ENCODE measurements at regions not wholly inside any gene's neighbourhood (a gene's known extent, or its start where the extent isn't known, plus 50 kb on each side); places are given as distances from the start of the nearest gene placed in this dataset.

DNA sequence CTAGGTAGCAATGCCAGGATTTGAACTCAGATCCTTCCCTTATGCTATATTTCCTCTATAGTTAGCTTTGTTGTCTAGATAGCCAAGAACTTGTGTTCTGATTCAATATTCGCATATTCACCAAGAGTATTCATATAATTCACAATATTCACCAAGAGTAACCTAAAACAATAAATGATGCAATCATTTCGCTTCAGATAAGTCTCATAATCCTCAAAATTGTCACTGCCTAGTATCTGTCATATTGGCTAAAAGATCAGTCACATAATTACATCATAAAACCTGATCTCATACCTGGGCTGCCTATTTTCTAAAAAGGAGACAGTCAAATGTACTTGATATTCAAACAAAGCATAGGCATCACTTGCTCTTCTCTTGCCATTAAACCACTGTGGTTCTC lies 199.7 kb upstream of the CPEB2 start:
- H3K9me3 ChIP-seq (ENCODE audit: low read length), result no peaks in the 10 kb centered on the region
- POLR2A ChIA-PET, result no interaction called here

DNA sequence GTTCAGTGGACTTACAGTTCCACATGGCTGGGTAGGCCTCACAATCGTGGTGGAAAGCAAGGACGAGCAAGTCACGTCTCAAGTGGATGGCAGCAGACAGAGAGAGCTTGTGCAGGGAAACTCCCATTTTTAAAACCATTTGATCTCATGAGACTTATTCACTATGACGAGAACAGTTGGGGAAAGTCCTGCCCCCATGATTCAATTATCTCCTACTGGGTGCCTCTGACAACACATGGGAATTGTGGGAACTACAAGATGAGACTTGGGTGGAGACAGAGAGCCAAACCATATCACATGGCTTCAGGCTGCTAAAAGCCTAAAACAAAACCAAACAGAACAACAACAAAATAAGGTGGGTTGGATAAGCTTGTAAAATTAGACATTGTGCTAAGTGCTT lies 194.4 kb upstream of the CPEB2 start:
- H3K27me3 ChIP-seq (ENCODE audit: insufficient read depth, low read length, poor library complexity, severe bottlenecking), result no peaks in the 10 kb centered on the region
- H3K27ac Mint-ChIP-seq, result peak overlapping the region in 1 of 8 donors; percentile 0
- no peaks in the 10 kb centered on the region for H3K4me1 Mint-ChIP-seq
- DNase-seq, result no peak
- H3K4me3 Mint-ChIP-seq, result no peak overlapping the region
- no peak overlapping the region for H3K27ac ChIP-seq (ENCODE audit: low read depth, low read length)
- H3K4me3 ChIP-seq (ENCODE audit: low read length), result no peak overlapping the region
- no peaks in the 10 kb centered on the region for H3K4me1 ChIP-seq (ENCODE audit: insufficient read depth, low read length)
- H3K36me3 Mint-ChIP-seq, result peaks cover 0 to 4% (median 0%) of the 10 kb centered on the region in 3 donors
- no peaks in the 10 kb centered on the region for H3K36me3 ChIP-seq (ENCODE audit: insufficient read depth, low read length)
- POLR2A ChIA-PET, result no interaction called here
- CTCF ChIA-PET, result interaction anchor here (0.8 kb wide), 1 partner anchor 15 kb away, joined by 3 read pairs; no protein-coding TSS in a partner anchor
- peaks cover 0 to 3% (median 0%) of the 10 kb centered on the region in 5 donors for H3K9me3 Mint-ChIP-seq
- peaks cover 1 to 8% of the 10 kb centered on the region in 2 donors for H3K27me3 Mint-ChIP-seq
- no peaks in the 10 kb centered on the region for H3K9me3 ChIP-seq (ENCODE audit: low read length)

More for the DNA sequence above, 199.7 kb upstream of the CPEB2 start:
- peaks cover 0 to 21% (median 7%) of the 10 kb centered on the region in 5 donors for H3K9me3 Mint-ChIP-seq
- no peaks in the 10 kb centered on the region for H3K36me3 ChIP-seq (ENCODE audit: insufficient read depth, low read length)
- H3K4me3 Mint-ChIP-seq, result no peak overlapping the region
- DNase-seq, result no peak
- H3K4me3 ChIP-seq (ENCODE audit: low read length), result no peak overlapping the region
- peaks cover 0 to 19% (median 0%) of the 10 kb centered on the region in 3 donors for H3K36me3 Mint-ChIP-seq
- H3K4me1 ChIP-seq (ENCODE audit: insufficient read depth, low read length), result no peaks in the 10 kb centered on the region
- H3K27me3 Mint-ChIP-seq, result peaks cover 3% of the 10 kb centered on the region in 2 donors
- no peaks in the 10 kb centered on the region for H3K4me1 Mint-ChIP-seq
- H3K27ac Mint-ChIP-seq, result no peak overlapping the region
- no peaks in the 10 kb centered on the region for H3K27me3 ChIP-seq (ENCODE audit: insufficient read depth, low read length, poor library complexity, severe bottlenecking)
- CTCF ChIA-PET, result no interaction called here
- H3K27ac ChIP-seq (ENCODE audit: low read depth, low read length), result no peak overlapping the region

DNA sequence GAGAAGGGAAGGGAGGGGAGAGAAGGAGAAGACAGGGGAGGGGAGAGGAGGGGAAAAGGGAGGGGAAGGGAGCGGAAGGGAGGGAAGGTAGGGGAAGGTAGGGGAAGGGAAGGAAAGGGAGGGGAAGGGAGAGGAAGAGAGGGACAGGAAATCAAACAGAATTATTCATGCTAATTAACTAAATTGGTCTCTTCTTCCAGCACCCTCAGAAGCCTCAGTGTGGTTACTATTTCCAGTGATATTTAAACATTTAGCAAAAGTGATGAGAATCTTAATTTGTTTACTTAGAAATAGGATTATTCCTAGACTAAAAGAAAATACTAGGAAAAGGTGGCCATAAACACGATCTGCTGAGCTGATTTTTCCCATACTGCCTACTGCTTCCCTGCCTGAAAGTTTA lies 193.1 kb upstream of the CPEB2 start:
- Mint-ChIP-seq H3K4me1 (no peaks in the 10 kb centered on the region), H3K36me3 (peaks cover 0 to 4% (median 0%) of the 10 kb centered on the region in 3 donors), H3K27ac (no peak overlapping the region), H3K27me3 (peaks cover 1 to 8% of the 10 kb centered on the region in 2 donors), H3K9me3 (peaks cover 0 to 3% (median 0%) of the 10 kb centered on the region in 5 donors), H3K4me3 (no peak overlapping the region)
- H3K27me3 ChIP-seq (ENCODE audit: insufficient read depth, low read length, poor library complexity, severe bottlenecking), result no peaks in the 10 kb centered on the region
- no peaks in the 10 kb centered on the region for H3K36me3 ChIP-seq (ENCODE audit: insufficient read depth, low read length)
- no peak for DNase-seq
- no peaks in the 10 kb centered on the region for H3K4me1 ChIP-seq (ENCODE audit: insufficient read depth, low read length)
- ChIA-PET CTCF (no interaction called here), POLR2A (no interaction called here)
- H3K4me3 ChIP-seq (ENCODE audit: low read length), result no peak overlapping the region
- H3K9me3 ChIP-seq (ENCODE audit: low read length), result no peaks in the 10 kb centered on the region
- no peak overlapping the region for H3K27ac ChIP-seq (ENCODE audit: low read depth, low read length)

DNA sequence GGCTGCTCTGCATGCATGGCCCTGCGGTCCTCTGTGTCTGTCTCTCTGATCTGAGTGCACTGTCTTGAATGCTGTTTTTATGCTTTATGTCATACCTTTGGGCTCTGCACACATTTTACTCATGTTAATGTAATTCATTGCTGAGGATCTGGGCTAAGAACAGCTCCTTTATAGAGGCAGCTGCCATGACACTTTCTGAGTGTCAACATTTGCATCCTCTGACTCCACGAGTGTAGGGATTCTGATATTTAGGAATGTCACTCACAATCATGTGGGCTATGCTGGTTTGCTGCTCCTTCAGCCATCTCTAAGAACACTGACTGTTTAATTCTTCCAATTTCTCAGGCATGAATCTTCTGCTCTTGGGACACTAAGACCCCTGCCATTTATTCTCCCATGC lies 192.2 kb upstream of the CPEB2 start:
- H3K4me1 Mint-ChIP-seq, result no peaks in the 10 kb centered on the region
- H3K27ac ChIP-seq (ENCODE audit: low read depth, low read length), result no peak overlapping the region
- POLR2A ChIA-PET, result no interaction called here
- H3K4me3 Mint-ChIP-seq, result no peak overlapping the region
- no peak overlapping the region for H3K4me3 ChIP-seq (ENCODE audit: low read length)
- peaks cover 1 to 8% of the 10 kb centered on the region in 2 donors for H3K27me3 Mint-ChIP-seq
- H3K4me1 ChIP-seq (ENCODE audit: insufficient read depth, low read length), result no peaks in the 10 kb centered on the region
- H3K27ac Mint-ChIP-seq, result no peak overlapping the region
- H3K36me3 Mint-ChIP-seq, result peaks cover 0 to 4% (median 0%) of the 10 kb centered on the region in 3 donors
- CTCF ChIA-PET, result no interaction called here
- peaks cover 0 to 3% (median 0%) of the 10 kb centered on the region in 5 donors for H3K9me3 Mint-ChIP-seq
- no peaks in the 10 kb centered on the region for H3K27me3 ChIP-seq (ENCODE audit: insufficient read depth, low read length, poor library complexity, severe bottlenecking)
- H3K36me3 ChIP-seq (ENCODE audit: insufficient read depth, low read length), result no peaks in the 10 kb centered on the region
- no peaks in the 10 kb centered on the region for H3K9me3 ChIP-seq (ENCODE audit: low read length)
- no peak for DNase-seq

DNA sequence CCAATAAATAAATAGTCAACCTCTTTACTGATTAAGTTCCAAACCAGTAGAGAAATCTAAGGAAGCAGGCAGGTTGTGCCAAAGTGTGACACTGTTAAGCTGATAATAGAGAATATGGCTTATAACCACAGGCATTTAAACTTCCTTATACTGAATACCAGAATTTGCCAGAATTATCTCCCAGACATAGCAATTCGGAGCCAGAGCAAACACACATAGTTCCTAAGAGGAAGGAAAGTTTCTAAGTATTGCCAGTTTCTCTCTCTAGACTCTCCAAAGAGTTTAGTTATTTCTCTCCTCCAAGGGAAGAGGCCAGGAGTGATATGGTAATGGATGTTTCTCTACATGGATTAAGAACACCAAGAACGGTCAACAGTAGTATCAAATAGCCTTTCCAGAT lies 191.7 kb upstream of the CPEB2 start:
- H3K9me3 ChIP-seq (ENCODE audit: low read length), result no peaks in the 10 kb centered on the region
- peaks cover 0 to 3% (median 0%) of the 10 kb centered on the region in 5 donors for H3K9me3 Mint-ChIP-seq
- H3K27ac Mint-ChIP-seq, result no peak overlapping the region
- no peak overlapping the region for H3K27ac ChIP-seq (ENCODE audit: low read depth, low read length)
- ChIA-PET POLR2A (no interaction called here), CTCF (no interaction called here)
- H3K4me3 Mint-ChIP-seq, result no peak overlapping the region
- H3K27me3 ChIP-seq (ENCODE audit: insufficient read depth, low read length, poor library complexity, severe bottlenecking), result no peaks in the 10 kb centered on the region
- no peaks in the 10 kb centered on the region for H3K4me1 ChIP-seq (ENCODE audit: insufficient read depth, low read length)
- no peak overlapping the region for H3K4me3 ChIP-seq (ENCODE audit: low read length)
- DNase-seq, result no peak
- H3K36me3 ChIP-seq (ENCODE audit: insufficient read depth, low read length), result no peaks in the 10 kb centered on the region
- H3K27me3 Mint-ChIP-seq, result peaks cover 0 to 8% of the 10 kb centered on the region in 2 donors
- no peaks in the 10 kb centered on the region for H3K4me1 Mint-ChIP-seq
- H3K36me3 Mint-ChIP-seq, result peaks cover 0 to 4% (median 0%) of the 10 kb centered on the region in 3 donors

DNA sequence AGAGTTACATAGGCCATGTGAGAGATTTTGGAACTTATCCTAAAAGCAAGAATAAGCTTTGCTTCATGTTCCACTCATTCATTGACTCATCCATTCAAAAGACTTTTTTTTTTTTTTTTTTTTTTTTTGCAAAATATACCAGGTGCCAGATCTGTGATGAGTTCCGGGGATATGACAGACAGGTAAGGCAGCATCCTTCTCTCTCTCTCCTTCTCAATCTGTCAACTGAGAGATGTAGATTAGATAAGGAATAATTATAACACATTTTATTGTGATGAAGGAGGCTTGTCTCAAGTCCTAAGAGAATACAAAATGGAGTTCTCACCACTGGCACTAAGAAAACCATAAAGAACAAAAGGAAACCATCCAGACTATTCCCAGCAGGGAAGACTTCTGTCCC lies 190.2 kb upstream of the CPEB2 start:
- CTCF ChIA-PET, result no interaction called here
- H3K27ac Mint-ChIP-seq, result no peak overlapping the region
- POLR2A ChIA-PET, result no interaction called here
- no peak for DNase-seq
- no peaks in the 10 kb centered on the region for H3K27me3 ChIP-seq (ENCODE audit: insufficient read depth, low read length, poor library complexity, severe bottlenecking)
- peaks cover 0 to 3% (median 0%) of the 10 kb centered on the region in 5 donors for H3K9me3 Mint-ChIP-seq
- no peaks in the 10 kb centered on the region for H3K36me3 ChIP-seq (ENCODE audit: insufficient read depth, low read length)
- no peaks in the 10 kb centered on the region for H3K4me1 ChIP-seq (ENCODE audit: insufficient read depth, low read length)
- peaks cover 0 to 8% of the 10 kb centered on the region in 2 donors for H3K27me3 Mint-ChIP-seq
- no peak overlapping the region for H3K4me3 Mint-ChIP-seq
- no peak overlapping the region for H3K27ac ChIP-seq (ENCODE audit: low read depth, low read length)
- no peak overlapping the region for H3K4me3 ChIP-seq (ENCODE audit: low read length)
- no peaks in the 10 kb centered on the region for H3K9me3 ChIP-seq (ENCODE audit: low read length)
- H3K4me1 Mint-ChIP-seq, result no peaks in the 10 kb centered on the region
- H3K36me3 Mint-ChIP-seq, result peaks cover 0 to under 1% (median 0%) of the 10 kb centered on the region in 3 donors

DNA sequence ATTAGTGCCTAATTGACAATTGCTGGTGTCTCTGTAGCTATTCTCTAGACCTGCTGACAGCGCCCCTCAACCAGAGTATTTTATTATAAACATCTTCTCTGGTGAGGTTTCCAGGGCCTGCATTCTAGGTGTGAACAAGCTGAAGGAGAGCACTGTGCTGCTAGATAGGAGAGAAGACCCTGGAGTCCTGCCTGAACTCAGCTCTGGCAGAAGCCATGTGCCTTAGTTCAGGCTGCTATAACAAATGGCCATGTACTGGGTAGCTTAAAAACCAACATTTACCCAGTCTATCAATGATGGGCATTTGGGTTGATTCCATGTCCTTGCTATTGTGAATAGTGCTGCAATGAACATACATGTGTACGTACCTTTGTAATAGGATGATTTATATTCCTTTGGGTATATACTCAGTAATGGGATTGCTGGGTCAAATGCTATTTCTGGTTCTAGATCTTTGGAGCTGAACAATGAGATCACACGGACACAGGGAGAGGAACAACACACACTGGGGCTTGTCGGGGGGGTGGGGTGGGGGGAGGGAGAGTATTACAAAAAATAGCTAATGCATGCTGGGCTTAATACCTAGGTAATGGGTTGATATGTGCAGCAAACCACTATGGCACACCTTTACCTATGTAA lies 185.5 kb upstream of the CPEB2 start:
- DNase-seq, result no peak
- H3K4me3 ChIP-seq (ENCODE audit: low read length), result no peak overlapping the region
- Mint-ChIP-seq H3K27ac (no peak overlapping the region), H3K27me3 (no peaks in the 10 kb centered on the region), H3K4me3 (no peak overlapping the region), H3K9me3 (no peaks in the 10 kb centered on the region), H3K36me3 (no peaks in the 10 kb centered on the region), H3K4me1 (no peaks in the 10 kb centered on the region)
- H3K9me3 ChIP-seq (ENCODE audit: low read length), result no peaks in the 10 kb centered on the region
- no peaks in the 10 kb centered on the region for H3K27me3 ChIP-seq (ENCODE audit: insufficient read depth, low read length, poor library complexity, severe bottlenecking)
- no peaks in the 10 kb centered on the region for H3K36me3 ChIP-seq (ENCODE audit: insufficient read depth, low read length)
- no peaks in the 10 kb centered on the region for H3K4me1 ChIP-seq (ENCODE audit: insufficient read depth, low read length)
- ChIA-PET POLR2A (no interaction called here), CTCF (no interaction called here)
- no peak overlapping the region for H3K27ac ChIP-seq (ENCODE audit: low read depth, low read length)

DNA sequence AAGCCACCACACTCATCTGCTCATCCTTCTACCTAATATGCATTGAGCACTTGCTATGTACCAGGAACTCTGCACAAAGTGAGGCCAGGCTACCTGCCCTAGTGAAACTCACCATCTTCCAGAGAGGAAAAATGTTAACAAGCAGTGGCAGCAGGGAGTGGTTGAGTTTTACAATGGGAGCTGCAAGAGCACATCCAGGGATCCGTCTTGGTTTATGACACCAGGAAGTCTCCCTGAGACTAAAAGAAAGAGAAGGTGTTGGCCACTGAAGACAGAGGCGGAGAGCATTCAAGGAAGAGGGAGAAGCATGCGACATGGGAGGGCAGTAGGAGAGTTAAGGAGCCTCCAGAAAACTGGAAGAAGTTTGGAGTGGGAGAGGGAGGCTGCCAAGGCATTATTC lies 178.1 kb upstream of the CPEB2 start:
- Mint-ChIP-seq H3K27ac (no peak overlapping the region), H3K4me1 (no peaks in the 10 kb centered on the region), H3K36me3 (no peaks in the 10 kb centered on the region), H3K4me3 (no peak overlapping the region), H3K9me3 (no peaks in the 10 kb centered on the region), H3K27me3 (peaks cover 2 to 5% of the 10 kb centered on the region in 2 donors)
- CTCF ChIA-PET, result no interaction called here
- POLR2A ChIA-PET, result no interaction called here
- Histone ChIP-seq H3K36me3 (ENCODE audit: insufficient read depth, low read length) (no peaks in the 10 kb centered on the region), H3K27ac (ENCODE audit: low read depth, low read length) (no peak overlapping the region), H3K9me3 (ENCODE audit: low read length) (no peaks in the 10 kb centered on the region), H3K27me3 (ENCODE audit: insufficient read depth, low read length, poor library complexity, severe bottlenecking) (no peaks in the 10 kb centered on the region), H3K4me1 (ENCODE audit: insufficient read depth, low read length) (no peaks in the 10 kb centered on the region), H3K4me3 (ENCODE audit: low read length) (no peak overlapping the region)
- no peak for DNase-seq

Data from CD8-positive, alpha-beta memory T cell (primary cell).